ENCODE measurements at regions not wholly inside any gene's neighbourhood (a gene's known extent, or its start where the extent isn't known, plus 50 kb on each side); places are given as distances from the start of the nearest gene placed in this dataset.

DNA sequence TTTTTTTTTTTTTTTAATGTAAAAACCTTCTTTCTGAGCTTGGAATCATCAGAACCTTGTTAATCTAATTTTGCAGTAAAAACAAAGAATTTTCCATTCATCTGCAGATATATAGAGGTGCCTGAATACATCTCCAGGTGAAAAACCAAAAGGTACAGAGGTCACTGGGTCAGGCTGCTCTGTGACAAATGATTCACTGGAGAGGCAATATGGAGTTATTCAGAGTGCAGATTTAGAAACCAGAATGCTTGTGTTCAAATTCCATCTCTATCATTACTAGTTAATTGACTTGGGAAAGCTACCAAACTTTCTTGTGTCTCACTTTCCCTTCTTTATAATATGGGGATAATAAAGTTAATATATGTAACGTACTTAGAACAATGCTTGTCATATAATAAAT is 51.5 kb upstream of the C1orf53 start:
- ChIA-PET POLR2A (no interaction called here), CTCF (interaction anchor here (0.6 to 1.6 kb wide), 7 partner anchors 10 to 263 kb away, joined by 3 to 4 read pairs (median 3); no protein-coding TSS in a partner anchor)
- DNase-seq (ENCODE audit: low read depth, low spot score) = no peak
- no peak overlapping the region for H3K4me3 ChIP-seq (ENCODE audit: low read depth, low read length)
- no peak for TF ChIP-seq CTCF (IDR thresholded peaks at IDR 0.05; ENCODE audit: insufficient read depth, low read length, missing control alignments)

- no peak for TF ChIP-seq CTCF (IDR thresholded peaks at IDR 0.05; ENCODE audit: insufficient read depth, low read length, missing control alignments)
- ChIA-PET CTCF (interaction anchor here (0.6 to 1.6 kb wide), 4 partner anchors 42 to 262 kb away, joined by 3 to 4 read pairs (median 4); no protein-coding TSS in a partner anchor), POLR2A (no interaction called here)
- DNase-seq (ENCODE audit: low read depth, low spot score) = no peak
- H3K4me3 ChIP-seq (ENCODE audit: low read depth, low read length) = no peak overlapping the region
Observed at GRCh38 chr1:197850042-197850441, 52.4 kb upstream of the C1orf53 start.

GRCh38 chr1:197848350-197848749 is 54.1 kb upstream of the C1orf53 start:
- DNase-seq (ENCODE audit: low read depth, low spot score) = no peak
- CTCF ChIA-PET = interaction anchor here (1.9 kb wide), 1 partner anchor 21 kb away, joined by 5 read pairs; no protein-coding TSS in a partner anchor
- POLR2A ChIA-PET = no interaction called here
- no peak overlapping the region for H3K4me3 ChIP-seq (ENCODE audit: low read depth, low read length)
- no peak for TF ChIP-seq CTCF (IDR thresholded peaks at IDR 0.05; ENCODE audit: insufficient read depth, low read length, missing control alignments)

- DNase-seq (ENCODE audit: low read depth, low spot score) = no peak
- no peak overlapping the region for H3K4me3 ChIP-seq (ENCODE audit: low read depth, low read length)
- CTCF ChIA-PET = interaction anchor here (1.0 kb wide), 1 partner anchor 47 kb away, joined by 3 read pairs; no protein-coding TSS in a partner anchor
- TF ChIP-seq CTCF (IDR thresholded peaks at IDR 0.05; ENCODE audit: insufficient read depth, low read length, missing control alignments) = no peak
- POLR2A ChIA-PET = no interaction called here
Observed at GRCh38 chr1:197845886-197846285, 56.5 kb upstream of the C1orf53 start.

DNA sequence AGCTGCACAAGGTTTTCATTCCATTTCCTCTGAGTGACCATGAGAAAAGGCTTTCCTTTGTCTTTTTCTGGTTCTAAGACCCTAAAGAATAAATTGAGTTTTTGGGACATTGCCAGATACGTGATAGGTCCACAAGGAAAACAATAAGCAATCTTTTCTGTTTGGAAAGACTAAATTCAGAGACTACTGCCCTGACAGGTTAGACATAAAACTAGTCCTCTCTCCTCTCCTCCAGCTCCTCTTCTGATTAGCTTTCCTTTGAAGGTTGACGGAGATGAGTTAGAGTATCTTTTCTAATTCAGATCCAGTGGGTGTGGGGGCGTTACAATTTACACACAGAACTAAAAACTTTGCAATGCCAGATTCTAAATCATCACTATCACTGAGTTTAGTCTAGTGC is 57.8 kb upstream of the C1orf53 start:
- POLR2A ChIA-PET = no interaction called here
- no peak for TF ChIP-seq CTCF (IDR thresholded peaks at IDR 0.05; ENCODE audit: insufficient read depth, low read length, missing control alignments)
- DNase-seq (ENCODE audit: low read depth, low spot score) = no peak
- CTCF ChIA-PET = interaction anchor here (0.7 to 0.9 kb wide), 2 partner anchors 12 to 140 kb away, joined by 3 read pairs; no protein-coding TSS in a partner anchor
- H3K4me3 ChIP-seq (ENCODE audit: low read depth, low read length) = no peak overlapping the region

- ChIA-PET CTCF (no interaction called here), POLR2A (no interaction called here)
- no peak for DNase-seq (ENCODE audit: low read depth, low spot score)
Observed at GRCh38 chr1:197843401-197843800, 59.0 kb upstream of the C1orf53 start.

More at GRCh38 chr1:197843401-197843800, 59.0 kb upstream of the C1orf53 start:
- TF ChIP-seq CTCF (IDR thresholded peaks at IDR 0.05; ENCODE audit: insufficient read depth, low read length, missing control alignments) = no peak
- no peak overlapping the region for H3K4me3 ChIP-seq (ENCODE audit: low read depth, low read length)
